ENCODE measurements at regions not wholly inside any gene's neighbourhood (a gene's known extent, or its start where the extent isn't known, plus 50 kb on each side); places are given as distances from the start of the nearest gene placed in this dataset.
"Not testable (repeated sequence)": the region's sequence is repeated elsewhere in the genome, so short reads cannot be mapped to it uniquely, and the experiment has no call there.

- TF ChIP-seq, protein P1, sequence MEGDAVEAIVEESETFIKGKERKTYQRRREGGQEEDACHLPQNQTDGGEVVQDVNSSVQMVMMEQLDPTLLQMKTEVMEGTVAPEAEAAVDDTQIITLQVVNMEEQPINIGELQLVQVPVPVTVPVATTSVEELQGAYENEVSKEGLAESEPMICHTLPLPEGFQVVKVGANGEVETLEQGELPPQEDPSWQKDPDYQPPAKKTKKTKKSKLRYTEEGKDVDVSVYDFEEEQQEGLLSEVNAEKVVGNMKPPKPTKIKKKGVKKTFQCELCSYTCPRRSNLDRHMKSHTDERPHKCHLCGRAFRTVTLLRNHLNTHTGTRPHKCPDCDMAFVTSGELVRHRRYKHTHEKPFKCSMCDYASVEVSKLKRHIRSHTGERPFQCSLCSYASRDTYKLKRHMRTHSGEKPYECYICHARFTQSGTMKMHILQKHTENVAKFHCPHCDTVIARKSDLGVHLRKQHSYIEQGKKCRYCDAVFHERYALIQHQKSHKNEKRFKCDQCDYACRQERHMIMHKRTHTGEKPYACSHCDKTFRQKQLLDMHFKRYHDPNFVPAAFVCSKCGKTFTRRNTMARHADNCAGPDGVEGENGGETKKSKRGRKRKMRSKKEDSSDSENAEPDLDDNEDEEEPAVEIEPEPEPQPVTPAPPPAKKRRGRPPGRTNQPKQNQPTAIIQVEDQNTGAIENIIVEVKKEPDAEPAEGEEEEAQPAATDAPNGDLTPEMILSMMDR (IDR thresholded peaks at IDR 0.05) = not testable (repeated sequence)
- not testable (repeated sequence) for TF ChIP-seq POLR2A (IDR thresholded peaks at IDR 0.05)
Measured at GRCh38 chr3:39655718-39656117, 153.7 kb upstream of the MYRIP start.
